GM18873 (cell line): ENCODE measurements at regions not wholly inside any gene's neighbourhood (a gene's known extent, or its start where the extent isn't known, plus 50 kb on each side); places are given as distances from the start of the nearest gene placed in this dataset.

ENCODE experiments used
- ATAC-seq: cut with Tn5 transposase; IDR thresholded peaks from one replicate; pipeline ENCODE4 v1.9.1; 2021; ENCODE audit warnings: mild to moderate bottlenecking, moderate library complexity, moderate number of reproducible peaks; ENCODE audit not compliant: unreplicated experiment, low FRiP score

DNA sequence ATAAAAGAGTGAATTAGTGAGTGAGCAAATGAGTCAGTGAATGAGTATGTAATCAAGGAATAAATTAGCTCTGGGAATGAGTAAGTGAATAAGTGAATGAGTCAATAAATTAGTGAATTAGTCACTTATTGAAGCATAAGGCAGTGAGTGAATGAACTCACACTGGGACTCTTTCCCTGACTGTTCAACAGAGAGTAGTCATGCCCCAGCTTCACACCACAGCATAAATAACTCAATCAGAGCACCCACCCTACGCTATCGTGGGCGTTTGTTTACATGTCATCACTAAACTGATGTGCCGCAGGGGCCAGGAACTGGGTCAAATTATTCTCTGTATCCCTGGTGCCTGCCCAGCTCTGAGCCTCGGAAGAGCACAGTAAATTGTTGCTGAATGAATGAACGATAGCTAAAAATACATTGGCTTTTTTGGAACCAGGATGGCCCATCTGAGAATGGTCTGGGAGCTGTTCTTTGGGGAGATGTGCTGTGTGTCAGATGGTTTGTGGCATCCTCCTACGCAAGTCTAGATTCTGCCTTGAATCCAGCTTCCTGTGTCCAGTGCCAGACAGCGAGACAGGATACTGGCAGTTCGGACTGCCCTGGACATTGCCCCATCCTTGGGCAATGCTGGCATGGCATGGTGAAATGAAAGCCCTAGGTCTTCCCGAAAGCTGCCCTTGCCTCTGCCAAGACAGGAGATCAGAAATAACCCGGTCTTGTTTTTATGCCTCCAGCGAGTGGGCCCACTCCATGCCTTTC is 98.0 kb upstream of the RTL1 start:
- no peak for ATAC-seq

DNA sequence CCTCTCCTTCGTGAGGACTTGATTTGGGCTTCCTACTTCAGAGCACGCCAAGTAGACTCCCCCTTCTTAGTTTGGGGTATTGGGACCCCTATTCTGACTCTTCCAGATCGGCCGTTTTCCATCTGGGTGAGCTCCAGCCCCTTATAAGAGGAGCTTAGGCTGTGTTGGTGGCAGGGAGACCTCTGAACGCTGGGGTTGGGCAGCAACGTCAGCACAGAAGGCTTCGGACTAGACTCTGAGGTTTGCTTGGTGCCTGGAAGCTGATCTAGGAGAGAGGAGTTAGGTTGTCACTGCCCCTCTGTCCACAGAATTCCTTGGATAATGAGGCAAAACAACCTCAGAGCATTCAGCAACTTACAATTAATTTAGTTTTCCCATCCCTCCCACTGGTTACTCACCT is 99.2 kb upstream of the RTL1 start:
- ATAC-seq = no peak

DNA sequence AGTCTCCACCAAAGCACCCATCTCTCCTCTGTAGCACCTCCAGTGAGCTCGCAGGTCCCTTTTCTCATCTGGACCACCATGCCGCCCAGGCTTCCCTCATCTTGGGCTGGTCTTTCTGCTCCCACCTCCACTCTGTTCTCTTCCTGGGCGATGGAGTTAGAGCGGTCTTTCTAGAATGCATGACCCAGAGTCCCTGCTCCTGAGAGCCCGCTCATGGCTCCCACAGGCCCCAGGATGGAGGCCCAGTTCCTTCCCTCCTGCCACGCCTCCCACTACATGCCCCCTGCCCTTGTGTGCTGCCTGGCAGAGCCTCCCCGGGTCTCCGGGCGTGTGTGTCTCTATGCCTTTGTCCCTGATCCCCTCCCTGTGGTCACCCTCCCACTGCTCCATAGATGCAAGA is 100.7 kb upstream of the RTL1 start:
- no peak for ATAC-seq

DNA sequence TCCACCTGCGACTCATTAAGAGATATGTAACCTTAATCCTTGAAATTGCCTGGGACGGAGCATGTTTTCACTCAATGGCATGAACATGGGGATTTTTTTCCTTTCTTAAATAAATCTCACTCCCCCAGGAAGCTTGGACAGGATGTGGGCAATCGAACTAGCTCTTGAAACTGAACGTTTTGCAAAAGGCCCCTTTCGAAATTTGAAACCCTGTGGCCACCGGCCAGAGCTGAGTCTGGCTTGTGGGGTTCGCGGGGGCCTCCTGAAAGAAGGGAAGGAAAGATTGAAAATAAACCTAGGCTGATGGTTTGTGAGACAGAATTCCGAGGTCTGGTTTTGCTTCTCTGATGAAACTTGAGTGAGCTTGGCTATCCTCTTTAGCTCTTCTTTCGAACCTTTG is 101.4 kb upstream of the RTL1 start:
- ATAC-seq = no peak

DNA sequence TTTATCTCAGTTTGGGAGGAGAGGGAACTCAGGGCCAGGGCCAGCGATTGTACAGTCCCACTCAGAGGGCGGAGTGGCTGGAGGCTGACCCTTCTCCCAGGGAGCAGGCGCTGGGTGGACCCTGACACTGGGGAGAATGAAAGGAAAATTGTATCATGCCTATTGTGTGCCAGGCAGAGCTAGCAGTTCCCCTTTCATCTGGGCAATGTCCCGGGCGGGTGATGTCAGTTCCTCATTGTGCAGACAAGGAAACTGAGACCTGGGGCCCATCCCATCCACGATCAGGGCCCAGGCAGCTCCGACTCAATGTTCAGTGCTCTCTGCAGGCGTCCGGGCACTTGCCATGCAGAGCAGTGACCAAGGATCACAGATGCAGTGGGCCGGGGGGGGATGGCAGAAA is 101.9 kb upstream of the RTL1 start:
- no peak for ATAC-seq

DNA sequence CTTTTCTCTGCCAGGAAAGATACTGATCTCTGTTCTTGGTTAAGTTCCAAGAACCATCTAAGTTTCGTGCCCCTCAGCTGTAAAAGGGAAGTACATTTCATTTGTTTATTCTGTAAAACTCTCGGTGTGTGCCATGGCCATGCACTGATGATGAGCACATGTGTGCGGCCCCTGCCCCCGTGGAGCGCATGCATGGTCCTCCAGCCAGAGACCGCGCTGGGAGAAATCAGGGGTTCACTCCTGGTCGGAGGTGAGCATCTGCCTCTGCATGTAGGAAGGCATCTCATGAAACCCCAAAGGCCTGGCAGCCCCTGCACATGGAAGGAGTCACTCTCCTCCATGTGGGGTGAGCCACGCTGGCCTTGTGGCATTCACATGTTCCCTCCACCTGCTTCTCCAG is 102.5 kb upstream of the RTL1 start:
- no peak for ATAC-seq

DNA sequence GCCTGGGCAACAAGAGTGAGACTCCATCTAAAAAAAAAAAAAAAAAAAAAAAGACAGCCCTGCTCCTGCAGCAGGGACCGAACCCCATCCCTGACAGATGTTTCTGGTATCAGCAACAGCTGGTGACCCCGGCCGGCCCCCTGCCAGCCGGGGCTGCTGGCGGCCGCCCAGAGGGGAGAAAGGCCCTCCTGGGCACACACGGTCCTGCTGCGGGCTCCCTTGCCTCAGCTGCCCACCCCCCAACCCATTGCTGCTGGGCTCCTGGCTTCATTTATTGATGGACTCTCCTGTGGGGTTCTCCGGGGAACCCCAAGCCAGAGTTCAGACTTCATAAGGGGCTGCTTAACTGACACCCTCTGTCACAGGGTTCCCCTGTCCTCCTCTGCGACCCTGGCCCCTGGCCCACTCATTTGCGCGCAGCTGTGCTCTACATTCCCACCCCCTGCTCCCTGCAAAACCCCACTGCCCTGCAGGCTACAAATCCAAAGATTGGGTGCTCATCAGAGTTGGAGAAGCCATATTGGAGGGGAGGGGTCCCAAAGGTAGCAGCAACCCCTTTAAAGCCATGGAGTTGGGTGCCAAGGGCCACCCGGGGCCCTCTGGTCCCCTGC is 103.6 kb upstream of the RTL1 start:
- ATAC-seq = no peak

DNA sequence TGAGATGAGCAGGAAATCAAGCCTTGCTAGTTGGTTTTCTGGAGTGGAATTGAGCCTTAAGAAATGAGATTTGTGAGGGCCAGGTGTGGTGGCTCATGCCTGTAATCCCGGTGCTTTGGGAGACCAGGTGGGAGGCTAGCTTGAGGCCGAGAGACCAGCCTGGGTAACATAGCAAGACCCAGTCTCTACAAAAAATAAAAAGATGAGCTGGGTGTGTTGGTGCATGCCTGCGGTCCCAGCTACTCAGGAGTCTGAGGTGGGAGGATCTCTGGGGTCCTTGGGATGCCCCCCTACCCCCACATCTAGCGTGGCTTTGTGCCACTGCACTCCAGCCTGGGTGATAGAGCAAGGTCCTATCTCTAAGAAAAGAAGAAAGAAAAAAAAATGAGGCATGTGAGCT is 104.2 kb upstream of the RTL1 start:
- ATAC-seq = no peak

DNA sequence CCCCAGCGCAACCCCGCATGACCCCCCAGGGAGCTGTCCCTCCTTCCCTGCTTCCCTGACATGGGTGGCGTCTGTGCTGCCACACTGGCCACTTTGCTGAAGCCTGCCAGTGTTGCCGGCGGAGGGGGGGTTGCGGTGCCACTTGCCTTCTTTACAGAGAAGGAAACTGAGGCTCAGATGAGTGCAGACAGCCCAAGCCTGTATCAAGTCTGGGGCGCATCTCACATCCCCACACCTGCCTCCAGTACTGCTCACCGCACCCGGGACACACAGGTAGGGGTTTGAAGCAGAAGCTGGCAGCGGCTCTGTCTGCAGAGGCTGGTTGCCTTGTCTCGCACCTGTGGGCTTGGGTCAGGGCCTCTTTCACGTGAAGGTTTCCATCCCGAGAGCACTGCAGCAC is 104.7 kb upstream of the RTL1 start:
- ATAC-seq = no peak

DNA sequence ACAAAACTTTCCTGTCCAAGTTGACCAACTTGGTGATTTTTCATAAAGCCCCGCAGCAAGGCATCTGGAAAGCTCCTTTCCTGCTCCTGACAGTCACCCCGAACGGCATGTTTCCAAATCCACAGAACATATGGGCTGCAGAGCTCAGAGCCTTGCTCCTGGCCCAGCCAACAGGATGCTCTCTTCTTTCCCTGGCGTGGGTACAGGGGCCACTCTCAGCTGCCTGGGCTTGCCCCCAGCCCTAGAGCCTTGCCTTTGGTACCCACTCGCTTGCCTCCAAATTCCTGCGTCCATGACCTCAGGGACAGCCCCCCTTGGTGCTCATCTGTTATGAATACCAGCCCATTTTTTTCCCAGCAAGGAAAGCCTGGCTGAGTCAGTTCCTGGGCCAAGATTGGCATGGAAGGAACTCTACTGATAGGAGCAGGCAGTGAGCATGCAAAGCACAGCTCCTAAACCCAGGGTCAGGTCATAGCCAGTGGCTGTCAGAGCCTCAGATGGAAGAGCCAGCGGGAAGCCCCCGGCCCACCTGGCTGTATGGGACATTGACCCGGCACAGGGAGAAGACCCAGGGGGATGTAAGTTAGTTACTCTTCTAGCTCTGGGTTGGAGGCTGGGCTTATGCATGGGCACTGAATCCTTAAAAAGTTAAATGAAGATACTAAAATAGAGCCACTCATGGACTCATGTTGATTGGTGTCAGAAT is 105.3 kb upstream of the RTL1 start:
- ATAC-seq = no peak

DNA sequence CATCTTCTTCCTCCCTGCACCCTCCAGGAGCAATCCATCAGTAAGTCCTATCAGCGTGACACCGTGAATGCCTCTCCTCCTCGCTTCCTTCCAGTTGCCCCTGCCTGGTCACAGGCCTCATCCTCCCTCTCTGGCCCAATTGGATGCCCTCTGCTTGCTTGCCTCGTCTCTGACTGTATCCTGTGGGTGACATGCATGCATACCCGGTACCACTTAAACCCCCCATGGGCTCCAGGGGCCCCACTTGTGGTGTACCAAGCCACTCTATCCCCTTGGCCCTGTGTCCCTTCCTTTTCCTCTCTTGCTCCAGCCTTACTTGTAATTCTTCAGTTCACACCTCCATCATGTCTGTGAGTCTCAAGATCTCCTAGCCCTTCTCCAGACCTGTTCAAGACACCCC is 106.0 kb upstream of the RTL1 start:
- ATAC-seq = no peak

DNA sequence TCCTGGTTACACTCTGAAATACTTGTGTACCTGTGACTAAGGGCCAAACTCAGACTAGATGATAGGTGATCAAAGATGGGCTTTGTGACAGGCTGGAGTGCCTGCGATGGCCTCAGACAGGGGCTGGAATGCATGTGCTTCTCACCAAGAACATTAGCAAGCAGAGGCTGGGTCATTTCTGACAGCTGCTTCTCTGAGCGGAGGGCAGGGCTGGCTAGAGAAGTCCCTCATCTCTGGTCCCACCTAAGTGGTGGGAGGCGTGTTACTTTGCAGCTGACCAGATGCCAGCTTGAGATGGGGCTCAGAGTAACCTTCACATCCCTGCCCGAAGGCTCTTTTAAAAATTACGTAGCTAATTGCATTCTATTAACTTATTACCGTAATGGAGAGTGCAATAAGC is 106.8 kb upstream of the RTL1 start:
- no peak for ATAC-seq

DNA sequence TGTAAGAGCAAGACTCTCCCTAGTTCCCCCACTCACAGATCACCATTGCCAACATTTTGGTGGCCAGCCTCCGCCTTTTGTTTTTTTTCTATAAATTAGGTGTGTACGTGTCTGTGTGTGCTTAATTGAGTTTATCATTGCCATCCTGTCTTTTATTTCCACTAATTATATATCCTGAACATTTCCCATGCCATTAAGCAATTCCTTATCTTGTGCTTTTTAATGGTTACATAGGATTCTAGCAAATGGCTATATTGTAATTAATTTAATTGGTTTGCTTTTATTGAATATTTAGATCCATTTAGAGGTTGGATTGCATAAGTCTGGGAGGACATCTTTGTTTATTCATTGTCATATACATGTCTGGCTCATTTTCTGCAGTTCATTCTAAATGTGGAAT is 107.3 kb upstream of the RTL1 start:
- ATAC-seq = no peak

DNA sequence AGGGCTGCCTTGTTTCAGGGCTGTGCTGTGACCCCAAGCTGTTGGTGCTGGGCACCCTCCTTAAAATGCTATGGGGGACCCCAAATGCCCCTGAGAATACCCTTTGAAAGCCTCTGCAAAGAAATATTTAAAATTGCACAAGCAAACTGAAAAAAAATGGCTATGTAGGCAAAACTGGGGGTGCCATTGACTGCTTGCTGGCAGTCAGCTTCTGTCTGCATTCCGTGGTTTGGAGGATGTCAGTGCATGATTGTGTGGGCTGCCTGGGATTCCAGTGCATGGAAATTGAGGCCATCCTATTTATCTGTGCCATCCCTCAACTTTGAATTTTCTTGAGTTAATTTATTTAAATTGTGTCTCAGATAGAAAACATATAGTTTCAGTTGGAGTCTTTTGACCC is 113.7 kb upstream of the RTL1 start:
- ATAC-seq = no peak

DNA sequence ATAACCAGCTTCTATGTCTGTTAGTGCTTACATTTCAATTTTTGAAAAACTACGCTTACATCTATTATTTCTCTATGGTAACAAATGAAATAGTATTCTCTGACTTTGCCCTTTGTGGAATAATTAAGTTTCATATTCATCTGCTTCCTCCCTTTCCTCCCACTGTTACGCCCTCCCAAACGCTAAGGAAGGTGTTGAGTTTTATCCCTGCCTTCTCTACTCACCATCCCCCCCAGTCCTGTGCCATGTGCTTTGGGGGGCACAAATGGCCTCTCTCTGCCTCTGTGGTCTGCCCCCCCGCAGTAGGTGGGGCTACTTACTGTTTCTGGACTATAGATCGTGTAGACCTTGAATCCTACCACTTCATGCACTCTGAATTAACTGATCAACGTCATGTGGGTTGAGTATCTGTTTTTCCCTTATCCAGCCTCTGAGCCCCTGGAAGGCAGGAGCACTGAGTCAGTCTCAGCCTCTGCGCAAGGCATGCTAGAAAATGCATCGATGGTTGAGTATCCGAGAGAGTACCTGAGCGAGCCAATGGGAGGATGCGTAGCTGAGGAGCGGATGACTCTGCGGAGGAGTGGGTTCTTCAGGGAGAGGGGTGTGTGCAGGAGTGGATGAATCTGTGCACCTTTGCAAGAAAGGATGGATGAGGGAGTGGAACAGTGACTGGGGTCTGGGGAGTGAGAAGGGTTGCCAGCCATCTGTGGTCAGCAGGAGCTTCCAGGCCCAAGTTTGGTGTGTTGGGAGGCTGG is 114.5 kb upstream of the RTL1 start:
- no peak for ATAC-seq

DNA sequence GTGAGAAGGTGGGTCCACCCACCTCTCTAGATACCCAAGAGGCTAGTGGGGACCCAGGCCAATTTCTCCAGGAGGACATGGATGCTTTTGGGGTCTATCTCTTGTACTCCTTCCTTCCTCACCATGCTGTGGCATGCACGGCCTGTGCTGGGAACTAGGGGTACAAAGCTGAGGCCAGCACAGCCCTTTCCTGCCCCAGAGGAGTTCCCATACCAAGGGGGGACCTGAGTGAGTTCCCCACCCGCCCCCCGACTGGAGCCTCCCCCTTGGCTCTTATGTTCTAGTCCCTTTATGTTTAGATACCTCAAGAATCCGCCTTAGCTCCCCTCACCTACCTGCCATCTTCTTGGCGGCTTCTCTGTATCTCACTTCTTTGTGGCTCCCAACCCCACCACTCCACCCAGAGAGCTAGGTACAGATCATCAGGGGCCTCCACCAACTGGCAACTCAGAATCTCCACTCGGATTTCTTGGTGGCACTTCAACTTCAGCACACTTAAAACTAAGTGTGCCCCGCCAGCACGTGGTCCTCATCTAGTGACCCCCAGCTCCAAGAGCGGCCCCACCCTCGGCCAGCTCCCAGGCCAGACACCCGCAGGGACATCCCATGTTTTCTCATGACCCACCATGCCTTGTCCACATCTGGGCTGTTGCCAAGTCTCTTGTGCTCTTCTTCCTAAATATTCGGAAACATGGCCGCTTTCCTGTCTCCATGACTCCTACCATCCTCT is 115.2 kb upstream of the RTL1 start:
- ATAC-seq = no peak

DNA sequence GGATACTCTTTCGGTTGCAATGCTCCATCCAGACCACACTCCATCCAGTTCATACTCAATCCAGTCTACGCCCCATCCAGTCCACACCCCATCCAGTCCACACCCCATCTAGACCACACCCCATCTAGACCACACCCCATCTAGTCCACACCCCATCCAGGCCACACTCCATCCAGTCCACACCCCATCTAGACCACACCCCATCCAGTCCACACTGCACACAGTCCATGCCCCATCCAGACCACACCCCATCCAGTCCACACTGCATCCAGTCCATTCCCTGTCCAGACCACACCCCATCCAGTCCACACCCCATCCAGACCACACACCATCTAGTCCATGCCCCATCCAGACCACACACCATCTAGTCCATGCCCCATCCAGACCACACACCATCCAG is 116.0 kb upstream of the RTL1 start:
- no peak for ATAC-seq

DNA sequence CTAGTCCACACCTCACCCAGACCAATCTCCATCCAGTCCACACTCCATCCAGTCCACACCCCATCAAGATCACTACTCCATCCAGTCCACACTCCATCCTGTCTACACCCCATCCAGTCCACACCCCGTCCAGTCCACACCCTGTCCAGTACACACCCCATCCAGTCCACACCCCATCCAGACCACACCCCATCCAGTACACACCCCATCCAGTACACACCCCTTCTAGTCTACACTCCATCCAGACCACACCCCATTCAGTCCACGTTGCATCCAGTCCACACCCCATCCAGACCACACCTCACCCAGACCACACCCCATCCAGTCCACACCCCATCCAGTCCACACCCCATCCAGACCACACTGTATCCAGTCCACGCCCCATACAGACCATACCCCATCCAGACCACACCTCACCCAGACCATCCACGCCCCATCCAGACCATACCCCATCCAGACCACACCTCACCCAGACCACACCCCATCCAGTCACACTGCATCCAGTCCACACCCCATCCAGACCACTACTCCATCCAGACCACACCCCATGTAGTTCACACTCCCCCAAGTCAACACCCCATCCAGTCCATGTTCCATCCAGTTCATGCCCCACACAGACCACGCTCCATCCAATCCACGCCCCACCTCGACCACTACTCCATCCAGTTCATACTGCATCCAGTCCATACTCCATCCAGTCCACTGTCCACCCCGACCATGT is 116.6 kb upstream of the RTL1 start:
- ATAC-seq = no peak

DNA sequence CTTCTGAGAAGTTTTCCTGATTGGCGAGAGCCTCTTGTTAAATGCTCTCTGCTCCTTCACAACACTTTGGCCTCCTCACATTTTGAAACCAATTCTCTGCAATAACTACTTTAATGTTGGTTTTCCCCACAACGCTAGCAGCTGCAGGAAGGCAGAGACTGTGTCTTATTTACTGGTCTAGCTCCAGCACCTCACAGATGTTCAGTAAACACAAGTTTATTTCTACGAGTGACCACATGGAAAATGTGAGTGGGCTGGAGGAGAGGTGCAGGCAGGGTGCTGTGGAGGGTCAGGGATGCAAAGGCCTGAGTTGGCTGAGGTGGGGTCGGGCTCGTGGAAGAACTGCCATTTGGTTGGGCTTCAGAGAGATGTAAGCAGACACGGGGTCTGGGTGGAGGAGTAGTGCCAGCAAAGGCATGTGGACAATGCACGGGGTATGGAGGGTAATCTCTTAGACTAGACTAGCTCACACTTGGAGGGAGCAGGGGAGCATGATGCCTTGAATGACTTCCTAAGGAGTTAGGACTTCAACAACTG is 117.4 kb upstream of the RTL1 start:
- ATAC-seq = no peak

DNA sequence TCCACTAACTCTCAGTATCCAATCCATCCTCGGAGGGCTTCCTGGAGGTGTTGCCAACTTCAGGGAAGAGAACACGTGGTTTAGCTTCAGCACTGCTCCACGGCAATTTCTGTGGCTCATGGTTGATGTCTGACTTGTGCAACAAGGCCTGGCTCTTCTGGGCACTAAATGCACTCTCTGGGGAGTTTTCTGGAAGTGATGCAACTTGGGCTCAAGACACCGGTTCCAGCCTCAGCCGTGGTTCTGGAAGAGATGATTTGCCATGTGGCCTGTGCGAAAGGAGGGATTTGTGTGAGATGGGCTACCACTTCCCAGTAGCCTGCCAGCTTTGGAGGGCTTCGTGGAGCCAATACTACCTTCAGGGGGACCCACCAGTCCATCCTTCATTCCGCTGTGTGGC is 118.6 kb upstream of the RTL1 start:
- no peak for ATAC-seq
